HG03342 (cell line): ENCODE measurements at regions not wholly inside any gene's neighbourhood (a gene's known extent, or its start where the extent isn't known, plus 50 kb on each side); places are given as distances from the start of the nearest gene placed in this dataset.

Experiments
- ATAC-seq: cut with Tn5 transposase; IDR thresholded peaks from one replicate; pipeline ENCODE4 v1.9.1; 2021; ENCODE audit warnings: mild to moderate bottlenecking, moderate library complexity; ENCODE audit not compliant: unreplicated experiment

DNA sequence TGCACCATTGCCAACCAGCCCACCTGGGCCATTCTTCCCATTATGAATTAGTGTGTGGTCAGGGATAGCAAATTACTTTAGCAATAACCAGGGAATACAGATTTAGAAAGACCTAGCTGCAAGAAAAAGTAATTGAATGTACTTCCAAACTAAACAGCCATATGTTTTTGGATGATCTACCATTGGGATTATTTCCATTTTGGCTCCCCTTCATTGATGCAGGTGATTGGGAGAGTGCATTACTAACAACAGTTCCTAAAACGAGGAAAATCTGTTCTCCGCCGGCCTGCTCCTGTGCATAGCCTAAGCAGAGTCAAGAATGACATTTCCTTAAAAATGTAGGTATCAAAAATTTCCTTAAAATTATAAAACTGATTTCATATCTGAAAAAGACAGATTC lies 58.5 kb downstream of the MAIP1 start:
- ATAC-seq: no peak

DNA sequence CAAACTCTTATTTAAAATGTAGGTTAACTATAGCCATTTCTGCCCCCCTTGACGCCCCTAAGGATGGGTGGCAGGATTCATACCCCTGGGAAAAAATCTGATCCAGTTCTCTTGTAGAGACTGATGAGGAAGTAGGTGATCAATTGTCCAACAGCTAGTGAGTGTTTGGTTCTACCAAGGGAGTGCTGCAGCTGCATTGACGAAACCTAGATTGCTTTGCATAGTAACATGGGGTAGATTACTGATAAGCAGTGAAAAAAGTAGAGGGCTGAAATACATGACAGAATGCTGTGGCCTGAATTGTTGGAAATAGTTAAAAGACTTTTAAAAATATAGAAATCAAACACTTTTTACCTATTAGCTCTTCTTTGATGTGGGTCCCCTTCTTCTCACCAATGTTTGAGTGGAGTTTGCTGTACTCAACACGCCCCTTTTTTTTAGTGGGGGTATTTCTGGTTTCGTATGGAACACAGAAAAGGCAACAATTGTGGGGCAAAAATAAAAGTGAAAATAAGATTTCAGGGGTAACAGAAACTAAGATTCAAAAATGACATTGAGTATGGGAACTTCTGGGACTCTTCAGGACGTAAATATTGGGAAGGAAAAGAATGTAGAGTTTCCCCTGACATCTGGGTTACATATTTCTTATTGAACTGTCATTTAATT lies 66.2 kb downstream of the MAIP1 start:
- ATAC-seq: peak; percentile 48

GRCh38 chr2:200022511-200022910 lies 67.1 kb downstream of the MAIP1 start:
- ATAC-seq: no peak

DNA sequence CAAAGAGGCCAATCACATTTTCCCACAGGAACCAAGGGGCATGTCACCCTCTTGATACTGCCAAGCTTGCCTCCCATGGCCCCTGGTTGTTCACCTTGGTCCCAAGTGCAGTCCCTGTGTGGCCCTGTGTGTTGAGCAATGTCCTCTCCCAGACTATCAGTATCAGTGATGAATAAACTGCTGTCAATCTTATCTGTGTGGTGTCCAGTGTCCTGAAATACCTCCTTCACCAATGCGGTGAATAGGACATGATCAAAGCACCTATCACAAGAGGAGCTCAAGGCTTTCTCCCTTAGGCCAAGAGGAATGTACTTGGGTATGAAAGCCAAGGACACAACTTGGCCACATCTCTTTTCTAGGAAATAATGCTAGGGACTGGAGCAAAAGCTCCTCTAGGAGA lies 68.2 kb downstream of the MAIP1 start:
- ATAC-seq: no peak

- no peak for ATAC-seq
Measured at GRCh38 chr2:200025717-200026116, 70.3 kb downstream of the MAIP1 start.

DNA sequence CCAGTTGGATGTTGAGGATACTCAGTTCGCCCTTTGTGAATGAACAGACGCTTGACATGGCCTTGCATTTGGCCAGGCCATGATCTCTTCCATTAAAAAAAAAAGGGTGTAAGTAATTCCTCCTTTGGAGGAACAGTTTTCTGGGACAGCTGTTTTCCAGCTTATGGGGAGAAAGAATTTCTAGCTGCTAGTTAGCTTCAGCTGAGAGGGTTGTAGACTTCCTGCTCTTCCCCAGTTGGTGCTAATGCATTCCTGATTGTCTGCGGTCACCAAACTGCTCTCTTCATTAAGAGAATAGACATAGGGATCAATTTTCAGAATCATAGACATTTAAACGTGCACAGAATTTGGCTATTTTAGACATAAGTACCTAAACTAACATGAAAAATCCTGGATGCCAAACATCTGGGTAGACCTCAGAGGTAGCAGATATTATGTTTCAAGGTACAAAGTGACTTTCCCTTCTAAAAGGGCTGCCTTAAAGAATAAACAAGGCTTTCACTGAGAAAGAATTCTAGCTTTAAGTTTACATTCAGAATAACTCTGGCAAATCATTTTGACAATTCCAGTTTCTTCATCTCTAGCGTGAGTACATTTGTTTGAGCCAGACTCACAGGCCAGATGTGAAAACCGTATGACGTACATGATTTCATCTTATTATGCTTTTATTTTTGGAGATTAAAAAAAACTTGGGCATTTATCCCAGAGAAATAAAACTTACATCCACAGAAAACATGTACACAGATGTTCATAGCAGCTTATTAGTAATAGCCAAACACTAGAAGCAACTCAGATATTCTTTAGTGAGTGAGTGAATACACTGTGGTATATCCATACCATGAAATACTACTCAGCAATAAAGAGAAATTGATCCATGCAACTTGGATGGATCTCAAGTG lies 71.2 kb downstream of the MAIP1 start:
- ATAC-seq: no peak

DNA sequence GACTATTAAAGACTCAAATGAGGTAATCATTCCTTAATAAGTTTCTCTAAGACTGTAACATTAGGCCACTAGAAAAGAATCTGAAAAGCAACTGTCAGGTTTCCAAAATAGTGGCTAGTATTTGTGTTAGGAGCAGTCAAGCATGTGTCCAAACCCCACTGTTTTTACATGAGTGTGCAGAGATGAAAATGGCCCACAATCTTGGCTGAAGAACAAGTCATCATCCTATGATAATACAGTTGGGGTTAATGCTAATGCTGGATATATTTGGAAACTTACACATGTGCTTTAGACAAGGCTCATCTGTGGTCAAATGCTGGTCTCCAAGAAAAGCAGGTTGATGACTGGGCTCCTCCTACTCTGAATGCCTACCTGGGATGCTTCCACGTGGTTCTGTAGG lies 73.6 kb downstream of the MAIP1 start:
- ATAC-seq: no peak

DNA sequence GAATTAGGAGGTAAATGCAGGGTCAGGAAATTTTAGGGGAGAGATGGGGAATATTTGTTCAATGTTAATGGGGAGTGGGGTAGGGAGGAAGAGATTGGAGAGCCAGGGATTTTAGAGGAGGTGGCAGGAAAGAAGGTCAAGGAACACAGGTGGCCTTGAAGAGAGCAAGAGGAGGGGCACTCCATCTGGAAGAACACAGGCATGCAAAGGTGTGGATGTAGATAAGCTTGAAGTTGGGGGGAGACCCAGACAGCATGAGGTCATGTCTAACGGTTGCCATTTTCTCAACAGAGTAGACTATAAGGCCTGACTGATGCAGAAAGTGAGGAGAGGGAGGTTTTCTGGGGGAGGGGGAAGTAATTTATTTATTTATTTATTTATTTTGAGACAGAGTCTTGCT lies 77.5 kb downstream of the MAIP1 start:
- ATAC-seq: no peak

- ATAC-seq: no peak
Measured at GRCh38 chr2:200033929-200034328, 78.5 kb downstream of the MAIP1 start.

DNA sequence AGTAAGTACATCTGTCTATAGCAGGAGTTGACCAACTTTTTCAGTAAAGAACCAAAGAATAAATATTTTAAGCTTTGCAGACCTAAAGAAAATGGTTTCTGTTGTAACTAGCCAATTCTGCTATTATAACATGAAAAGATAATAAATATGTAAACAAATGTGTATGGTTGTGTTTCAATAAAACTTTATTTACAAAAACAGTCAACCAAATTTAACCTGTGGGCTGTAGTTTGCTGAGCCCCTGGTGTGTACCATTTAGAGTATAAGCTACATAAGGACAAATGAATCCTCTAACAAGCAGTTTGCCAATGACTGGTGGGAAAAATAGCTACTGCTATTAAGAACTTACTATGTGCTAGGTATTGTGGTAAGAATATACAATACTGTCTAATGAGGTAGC lies 79.4 kb downstream of the MAIP1 start:
- ATAC-seq: no peak

DNA sequence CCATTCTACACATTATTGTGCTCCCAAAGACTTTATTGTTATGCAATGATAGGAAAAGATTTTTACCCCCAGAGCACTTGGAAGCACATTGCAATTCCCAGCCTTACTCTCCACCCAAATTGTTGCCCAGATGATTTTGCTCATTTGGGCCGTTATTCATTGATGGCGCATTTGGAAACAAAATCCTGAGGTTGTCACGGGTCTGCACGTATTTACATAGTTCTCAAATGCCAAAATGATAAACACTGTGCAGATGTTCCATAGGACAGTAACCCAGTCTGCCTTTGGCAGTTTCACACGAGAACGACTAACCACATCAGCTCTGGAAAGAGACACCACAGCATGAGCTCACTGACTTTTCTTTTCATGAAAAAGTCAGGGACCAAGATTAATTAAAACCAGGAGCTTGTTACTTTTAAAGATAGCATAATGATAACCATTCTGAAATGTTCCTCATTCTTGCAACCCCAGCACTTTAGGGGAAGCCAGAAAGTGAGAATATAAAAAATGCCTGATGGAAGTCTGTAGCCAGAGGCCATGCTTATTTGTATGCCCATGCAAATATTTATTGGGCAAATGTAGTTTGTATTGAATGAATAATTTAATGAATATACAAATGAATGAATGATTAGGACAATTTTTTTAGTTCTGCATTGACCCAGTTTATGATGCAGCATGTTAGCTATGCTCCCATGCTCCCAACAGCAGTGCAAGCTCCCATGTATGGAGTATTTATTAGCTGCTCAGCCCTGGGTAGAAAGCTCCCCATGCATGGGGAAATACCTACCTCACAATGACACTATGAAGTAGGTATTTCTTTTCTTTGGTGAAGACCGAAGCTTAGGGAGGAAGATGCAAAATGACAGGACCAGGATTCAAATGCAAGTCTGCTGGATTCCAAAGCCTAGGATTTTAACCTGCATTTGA lies 84.6 kb downstream of the MAIP1 start:
- no peak for ATAC-seq

DNA sequence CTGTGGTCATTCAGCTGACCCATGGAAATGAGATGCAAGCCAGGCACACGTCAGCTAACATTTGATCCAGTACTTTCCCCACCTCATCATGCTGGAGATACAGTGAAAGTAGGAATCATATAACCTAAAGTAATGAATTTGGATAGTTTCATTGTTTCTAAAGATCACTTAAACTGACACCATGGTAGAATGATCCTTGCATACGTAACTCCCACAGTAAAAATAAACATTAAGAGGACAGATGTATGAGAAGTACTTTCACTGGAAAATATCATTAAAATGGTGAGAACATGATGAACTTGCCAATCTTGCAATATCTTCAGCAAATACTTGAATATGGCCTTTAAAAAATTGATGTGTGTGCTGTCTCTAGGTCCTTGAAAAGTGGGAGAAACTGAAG lies 85.4 kb downstream of the MAIP1 start:
- no peak for ATAC-seq

DNA sequence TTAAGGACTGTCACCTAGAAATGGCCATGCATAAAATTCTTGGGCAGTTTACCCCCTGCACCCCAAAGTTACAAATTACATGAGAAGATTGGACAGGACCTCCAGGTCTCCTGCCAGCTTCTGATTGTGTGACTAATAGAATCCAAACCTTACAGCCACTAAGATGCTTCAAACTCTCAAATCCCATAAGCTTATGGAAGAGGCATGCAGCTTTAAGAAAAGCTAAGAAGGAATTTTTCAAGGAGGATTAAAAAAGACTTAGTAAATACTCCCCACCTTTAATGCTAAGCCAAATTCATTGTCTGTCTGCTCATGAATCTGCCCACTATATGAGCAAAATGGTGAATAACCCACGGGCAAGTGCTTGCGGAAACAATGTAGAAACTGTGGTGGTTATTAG lies 86.3 kb downstream of the MAIP1 start:
- ATAC-seq: no peak

DNA sequence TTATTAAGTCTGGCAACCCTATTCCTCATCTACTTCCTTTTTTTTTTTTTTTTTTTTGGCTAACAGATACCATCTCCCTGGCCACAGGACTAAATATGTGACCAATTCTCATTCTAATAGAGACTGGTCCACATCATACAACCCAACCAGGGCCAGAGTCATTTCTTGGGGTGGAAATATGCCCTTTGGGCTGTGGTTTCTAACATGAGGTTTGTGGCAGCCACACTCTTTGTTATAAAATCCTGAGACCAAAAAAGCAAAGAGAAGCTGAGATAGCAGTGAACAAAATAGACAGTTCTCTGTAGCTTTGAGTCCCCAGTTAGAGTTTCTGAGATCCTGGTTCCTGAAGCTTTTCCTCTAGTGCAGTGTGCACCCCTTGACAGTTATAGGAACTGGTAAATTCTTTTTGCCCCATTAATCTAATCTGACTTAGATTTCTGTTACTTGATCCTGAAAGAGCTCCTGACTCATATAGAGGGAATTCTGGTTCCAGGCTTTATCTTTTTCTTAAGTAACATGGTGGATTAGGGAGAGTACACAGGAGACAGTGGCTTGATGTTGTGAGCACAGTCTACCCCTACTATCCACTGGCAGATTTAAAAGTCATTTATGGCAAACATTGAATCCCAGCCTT lies 86.8 kb downstream of the MAIP1 start:
- no peak for ATAC-seq

DNA sequence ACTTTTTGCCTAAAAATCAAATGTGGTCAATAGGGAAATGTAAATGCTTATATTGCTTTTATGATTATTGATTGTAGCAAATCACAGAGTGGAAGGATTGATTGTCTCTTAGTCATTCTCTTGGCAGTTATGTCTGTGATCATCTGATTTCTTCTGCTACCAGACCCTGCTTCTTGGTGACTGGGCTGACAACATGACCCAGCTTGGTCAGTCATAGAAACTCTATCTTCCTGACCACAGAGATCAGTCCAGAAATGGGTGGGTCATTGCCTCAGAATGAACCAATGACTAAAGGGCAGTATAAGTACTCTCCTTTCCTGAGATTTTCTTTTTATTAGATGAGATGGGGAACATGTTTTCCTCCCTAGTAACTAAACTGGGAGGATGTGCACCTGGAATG lies 87.6 kb downstream of the MAIP1 start:
- ATAC-seq: no peak

- ATAC-seq: no peak
Measured at GRCh38 chr2:200044453-200044852, 89.1 kb downstream of the MAIP1 start.

DNA sequence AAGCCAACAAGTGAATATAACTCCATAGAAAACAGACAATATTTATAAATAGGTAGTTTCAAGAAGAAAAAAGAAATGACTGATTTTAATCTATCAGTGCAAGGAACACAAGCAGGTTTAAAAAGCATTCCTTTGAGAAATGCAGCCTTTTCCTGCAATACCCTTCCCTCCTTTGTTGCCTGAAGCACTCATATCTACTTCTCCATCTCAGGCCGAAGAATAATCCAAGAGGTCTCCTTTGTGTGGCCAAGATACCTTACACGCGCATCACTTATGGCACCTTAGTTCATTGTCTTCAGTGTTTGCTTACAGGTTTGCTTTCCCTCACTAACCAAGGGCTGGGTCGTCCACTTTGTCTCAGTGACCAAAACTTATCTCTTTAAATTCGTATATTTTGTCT lies 93.0 kb downstream of the MAIP1 start:
- no peak for ATAC-seq

- no peak for ATAC-seq
Measured at GRCh38 chr2:200049086-200049485, 93.7 kb downstream of the MAIP1 start.

GRCh38 chr2:200050921-200051610 lies 95.7 kb downstream of the MAIP1 start:
- no peak for ATAC-seq

- no peak for ATAC-seq
Measured at GRCh38 chr2:200051611-200051945, 96.2 kb downstream of the MAIP1 start.
